ENCODE measurements at regions not wholly inside any gene's neighbourhood (a gene's known extent, or its start where the extent isn't known, plus 50 kb on each side); places are given as distances from the start of the nearest gene placed in this dataset.
A peak's percentile ranks its signal among the peaks of the same experiment; 100 is the strongest.

GRCh38 chr10:83656924-83657323 lies 482.4 kb upstream of the GHITM start:
- no peak overlapping the region for H3K4me3 ChIP-seq (ENCODE audit: low read depth, low read length)

DNA sequence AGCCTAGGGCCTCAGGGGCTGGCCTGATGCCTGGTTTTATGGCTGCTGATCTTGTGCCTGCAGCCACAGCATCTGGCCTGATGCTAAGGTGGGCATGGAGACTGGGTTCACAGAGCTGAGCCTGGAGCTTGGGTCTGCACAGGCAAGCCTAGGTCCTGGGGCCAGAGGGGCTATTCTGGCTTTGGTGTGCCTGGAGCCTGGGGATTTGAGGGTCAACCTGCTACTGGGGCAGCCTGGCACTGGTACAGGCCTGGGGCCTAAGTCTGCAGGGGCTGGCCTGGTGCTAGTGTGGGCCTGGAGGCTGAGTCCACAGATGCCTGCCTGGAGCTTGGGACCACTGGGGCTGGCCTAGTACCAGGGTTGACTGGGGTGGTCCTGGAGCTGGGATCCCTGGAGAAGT lies 481.8 kb upstream of the GHITM start:
- DNase-seq (ENCODE audit: low read depth): no peak
- TF ChIP-seq, protein P1, sequence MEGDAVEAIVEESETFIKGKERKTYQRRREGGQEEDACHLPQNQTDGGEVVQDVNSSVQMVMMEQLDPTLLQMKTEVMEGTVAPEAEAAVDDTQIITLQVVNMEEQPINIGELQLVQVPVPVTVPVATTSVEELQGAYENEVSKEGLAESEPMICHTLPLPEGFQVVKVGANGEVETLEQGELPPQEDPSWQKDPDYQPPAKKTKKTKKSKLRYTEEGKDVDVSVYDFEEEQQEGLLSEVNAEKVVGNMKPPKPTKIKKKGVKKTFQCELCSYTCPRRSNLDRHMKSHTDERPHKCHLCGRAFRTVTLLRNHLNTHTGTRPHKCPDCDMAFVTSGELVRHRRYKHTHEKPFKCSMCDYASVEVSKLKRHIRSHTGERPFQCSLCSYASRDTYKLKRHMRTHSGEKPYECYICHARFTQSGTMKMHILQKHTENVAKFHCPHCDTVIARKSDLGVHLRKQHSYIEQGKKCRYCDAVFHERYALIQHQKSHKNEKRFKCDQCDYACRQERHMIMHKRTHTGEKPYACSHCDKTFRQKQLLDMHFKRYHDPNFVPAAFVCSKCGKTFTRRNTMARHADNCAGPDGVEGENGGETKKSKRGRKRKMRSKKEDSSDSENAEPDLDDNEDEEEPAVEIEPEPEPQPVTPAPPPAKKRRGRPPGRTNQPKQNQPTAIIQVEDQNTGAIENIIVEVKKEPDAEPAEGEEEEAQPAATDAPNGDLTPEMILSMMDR (IDR thresholded peaks at IDR 0.05; ENCODE audit: insufficient read depth, low read depth, low read length, missing control alignments): no peak
- H3K4me3 ChIP-seq (ENCODE audit: low read depth, low read length): no peak overlapping the region

More at GRCh38 chr10:83656924-83657323, 482.4 kb upstream of the GHITM start:
- no peak for DNase-seq (ENCODE audit: low read depth)
- TF ChIP-seq, protein P1 (IDR thresholded peaks at IDR 0.05; ENCODE audit: insufficient read depth, low read depth, low read length, missing control alignments): no peak

GRCh38 chr10:83663918-83664317 lies 475.4 kb upstream of the GHITM start:
- no peak overlapping the region for H3K4me3 ChIP-seq (ENCODE audit: low read depth, low read length)
- TF ChIP-seq, protein P1 (IDR thresholded peaks at IDR 0.05; ENCODE audit: insufficient read depth, low read depth, low read length, missing control alignments): no peak
- no peak for DNase-seq (ENCODE audit: low read depth)

DNA sequence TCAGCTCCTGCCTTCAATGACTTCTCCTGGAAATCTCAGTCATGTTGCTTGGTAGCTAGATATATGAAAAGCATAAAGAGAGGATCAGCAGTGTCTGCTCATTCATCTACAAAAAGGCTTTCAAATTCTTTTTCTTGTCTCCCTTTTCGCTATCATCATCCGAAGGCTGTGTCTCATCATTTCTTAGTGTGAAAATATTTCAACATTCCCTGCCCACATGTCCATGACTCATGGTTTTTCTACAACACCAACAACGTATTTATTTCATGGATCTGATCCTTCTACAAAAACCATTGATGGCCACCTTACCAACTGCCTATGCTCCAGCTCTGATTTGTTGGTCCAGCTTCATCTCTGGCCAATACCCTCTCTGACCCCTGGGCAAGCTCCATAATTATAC lies 472.5 kb upstream of the GHITM start:
- DNase-seq (ENCODE audit: low read depth): no peak
- TF ChIP-seq, protein P1 (IDR thresholded peaks at IDR 0.05; ENCODE audit: insufficient read depth, low read depth, low read length, missing control alignments): no peak
- no peak overlapping the region for H3K4me3 ChIP-seq (ENCODE audit: low read depth, low read length)

- DNase-seq (ENCODE audit: low read depth): no peak
- TF ChIP-seq, protein P1 (IDR thresholded peaks at IDR 0.05; ENCODE audit: insufficient read depth, low read depth, low read length, missing control alignments): no peak
- H3K4me3 ChIP-seq (ENCODE audit: low read depth, low read length): no peak overlapping the region
Measured at GRCh38 chr10:83667594-83667993, 471.7 kb upstream of the GHITM start.

DNA sequence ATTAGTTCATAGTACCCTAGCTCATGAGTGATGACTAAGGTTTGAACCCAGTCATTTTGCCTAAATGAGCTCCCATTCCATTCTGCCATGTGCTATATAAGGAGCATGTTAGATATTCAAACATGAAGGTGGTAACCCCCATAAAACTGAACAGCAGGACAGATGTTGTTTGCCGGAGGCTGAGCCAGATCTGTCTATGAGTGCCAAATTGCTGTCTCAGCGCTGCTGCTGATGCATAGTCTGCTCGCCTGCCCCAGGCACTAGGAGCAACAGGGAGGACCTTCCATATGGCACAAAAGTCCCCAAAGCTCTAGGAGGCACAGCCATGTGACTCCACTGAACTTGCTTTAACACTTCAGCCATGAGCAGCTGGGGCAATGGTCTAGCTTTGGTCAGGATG lies 466.0 kb upstream of the GHITM start:
- DNase-seq (ENCODE audit: low read depth): no peak
- TF ChIP-seq, protein P1 (IDR thresholded peaks at IDR 0.05; ENCODE audit: insufficient read depth, low read depth, low read length, missing control alignments): no peak
- no peak overlapping the region for H3K4me3 ChIP-seq (ENCODE audit: low read depth, low read length)

GRCh38 chr10:83677795-83678194 lies 461.5 kb upstream of the GHITM start:
- no peak overlapping the region for H3K4me3 ChIP-seq (ENCODE audit: low read depth, low read length)
- peak; percentile 73 for DNase-seq (ENCODE audit: low read depth)
- TF ChIP-seq, protein P1 (IDR thresholded peaks at IDR 0.05; ENCODE audit: insufficient read depth, low read depth, low read length, missing control alignments): peak; percentile 9
